ENCODE measurements at regions not wholly inside any gene's neighbourhood (a gene's known extent, or its start where the extent isn't known, plus 50 kb on each side); places are given as distances from the start of the nearest gene placed in this dataset.

DNA sequence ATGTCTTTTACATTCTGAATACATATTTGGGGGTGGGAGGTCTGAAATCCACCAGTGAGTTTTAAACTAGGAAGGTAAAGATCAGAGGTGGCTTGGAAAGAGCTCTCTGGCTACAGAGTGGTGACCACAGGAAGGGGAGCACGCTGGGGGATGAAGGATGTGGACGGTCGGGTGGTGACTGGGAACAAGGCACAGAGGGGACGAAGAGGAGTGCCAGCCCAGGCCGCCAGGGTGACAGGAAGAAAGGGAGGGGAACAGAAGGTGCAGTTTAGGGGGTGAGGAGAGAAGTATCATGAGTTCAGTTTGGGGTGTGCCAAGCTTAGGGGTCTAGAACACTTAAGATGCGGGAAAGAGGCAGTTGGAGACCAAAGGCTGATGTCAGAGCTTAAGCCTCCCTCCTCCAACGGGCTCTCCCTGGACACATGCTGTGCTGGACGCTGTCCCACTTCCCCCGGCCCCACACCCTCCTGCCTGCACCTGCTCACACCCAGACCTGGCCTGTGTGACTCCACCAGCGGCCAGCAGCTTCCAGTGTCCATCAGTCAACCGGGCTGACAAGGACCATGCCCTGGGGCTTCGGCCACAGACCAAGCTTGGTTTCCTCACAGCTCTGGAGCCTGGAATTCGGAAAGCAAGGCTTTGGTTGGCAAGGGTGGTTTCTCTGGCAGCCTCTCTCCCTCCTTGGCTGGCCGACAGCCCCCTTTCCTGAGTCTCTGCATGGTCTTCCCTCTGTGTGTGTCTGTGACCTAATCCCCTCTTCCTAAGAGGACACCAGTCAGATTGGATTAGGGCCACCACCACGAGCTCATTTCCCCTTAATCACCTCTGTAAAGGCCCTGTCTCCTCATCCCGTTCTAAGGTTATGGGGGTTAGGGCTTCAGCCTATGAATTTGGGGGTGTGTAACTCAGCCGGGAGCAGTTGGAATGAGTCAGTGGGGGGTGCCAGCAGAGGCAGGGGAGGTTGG lies 120.4 kb upstream of the IQSEC1 start:
- no peaks in the 10 kb centered on the region for H3K27me3 ChIP-seq (replicated peaks; ENCODE audit: insufficient read depth)

DNA sequence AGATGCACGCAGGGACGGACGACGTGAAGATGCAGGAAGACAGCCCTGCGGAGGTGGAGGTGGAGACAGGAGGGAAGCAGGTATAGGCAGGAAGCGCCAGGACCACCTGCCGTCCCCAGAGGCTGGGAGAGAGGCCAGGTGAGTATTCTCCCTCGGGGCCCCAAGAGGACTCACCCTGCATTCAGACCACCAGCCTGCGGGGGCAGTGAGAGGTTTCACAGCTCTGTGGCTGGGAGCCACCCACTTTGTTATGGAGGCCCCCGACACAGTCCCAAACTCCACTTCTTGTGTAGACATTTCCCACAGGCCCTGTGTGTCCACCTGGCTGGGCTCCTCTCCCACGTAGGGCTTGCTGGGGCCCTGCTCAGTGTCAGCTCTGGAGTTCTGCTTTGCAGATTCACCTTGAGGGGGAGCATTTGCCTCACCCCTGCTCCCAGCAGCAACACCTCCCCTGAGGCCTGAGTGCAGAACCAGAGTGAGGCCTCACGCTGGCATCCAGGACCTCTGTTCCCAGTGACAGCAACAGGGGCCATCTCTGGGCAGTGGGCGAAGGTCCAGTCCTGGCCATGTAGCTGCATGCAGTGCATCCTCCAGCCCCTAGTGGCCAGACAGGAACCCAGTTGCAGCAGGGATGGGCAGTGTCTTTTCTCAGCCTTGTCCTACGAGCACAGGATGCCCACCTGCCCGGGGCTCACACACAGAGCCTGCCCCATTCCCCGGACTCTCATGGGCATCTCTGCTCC lies 119.4 kb upstream of the IQSEC1 start:
- TF ChIP-seq, protein P1, sequence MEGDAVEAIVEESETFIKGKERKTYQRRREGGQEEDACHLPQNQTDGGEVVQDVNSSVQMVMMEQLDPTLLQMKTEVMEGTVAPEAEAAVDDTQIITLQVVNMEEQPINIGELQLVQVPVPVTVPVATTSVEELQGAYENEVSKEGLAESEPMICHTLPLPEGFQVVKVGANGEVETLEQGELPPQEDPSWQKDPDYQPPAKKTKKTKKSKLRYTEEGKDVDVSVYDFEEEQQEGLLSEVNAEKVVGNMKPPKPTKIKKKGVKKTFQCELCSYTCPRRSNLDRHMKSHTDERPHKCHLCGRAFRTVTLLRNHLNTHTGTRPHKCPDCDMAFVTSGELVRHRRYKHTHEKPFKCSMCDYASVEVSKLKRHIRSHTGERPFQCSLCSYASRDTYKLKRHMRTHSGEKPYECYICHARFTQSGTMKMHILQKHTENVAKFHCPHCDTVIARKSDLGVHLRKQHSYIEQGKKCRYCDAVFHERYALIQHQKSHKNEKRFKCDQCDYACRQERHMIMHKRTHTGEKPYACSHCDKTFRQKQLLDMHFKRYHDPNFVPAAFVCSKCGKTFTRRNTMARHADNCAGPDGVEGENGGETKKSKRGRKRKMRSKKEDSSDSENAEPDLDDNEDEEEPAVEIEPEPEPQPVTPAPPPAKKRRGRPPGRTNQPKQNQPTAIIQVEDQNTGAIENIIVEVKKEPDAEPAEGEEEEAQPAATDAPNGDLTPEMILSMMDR (IDR thresholded peaks at IDR 0.05) = no peak
- Histone ChIP-seq H3K9me3 (peaks cover 2% of the 10 kb centered on the region), H3K27ac (no peak overlapping the region), H3K27me3 (replicated peaks; ENCODE audit: insufficient read depth) (no peaks in the 10 kb centered on the region), H3K4me3 (no peak overlapping the region), H3K36me3 (no peaks in the 10 kb centered on the region), H3K4me1 (ENCODE audit: control insufficient read depth in 1 of 2, low read depth in 2 of 2) (no peaks in the 10 kb centered on the region)
- DNase-seq (ENCODE audit: low spot score) = no peak
- no peak for ATAC-seq (ENCODE audit: insufficient number of reproducible peaks, low FRiP score, low read depth)

More for the DNA sequence above, 120.4 kb upstream of the IQSEC1 start:
- H3K36me3 ChIP-seq = no peaks in the 10 kb centered on the region
- DNase-seq (ENCODE audit: low spot score) = no peak
- H3K4me3 ChIP-seq = no peak overlapping the region
- H3K27ac ChIP-seq = no peak overlapping the region
- H3K9me3 ChIP-seq = no peaks in the 10 kb centered on the region
- ATAC-seq (ENCODE audit: insufficient number of reproducible peaks, low FRiP score, low read depth) = no peak
- no peaks in the 10 kb centered on the region for H3K4me1 ChIP-seq (ENCODE audit: control insufficient read depth in 1 of 2, low read depth in 2 of 2)
- TF ChIP-seq, protein P1 (IDR thresholded peaks at IDR 0.05) = no peak

DNA sequence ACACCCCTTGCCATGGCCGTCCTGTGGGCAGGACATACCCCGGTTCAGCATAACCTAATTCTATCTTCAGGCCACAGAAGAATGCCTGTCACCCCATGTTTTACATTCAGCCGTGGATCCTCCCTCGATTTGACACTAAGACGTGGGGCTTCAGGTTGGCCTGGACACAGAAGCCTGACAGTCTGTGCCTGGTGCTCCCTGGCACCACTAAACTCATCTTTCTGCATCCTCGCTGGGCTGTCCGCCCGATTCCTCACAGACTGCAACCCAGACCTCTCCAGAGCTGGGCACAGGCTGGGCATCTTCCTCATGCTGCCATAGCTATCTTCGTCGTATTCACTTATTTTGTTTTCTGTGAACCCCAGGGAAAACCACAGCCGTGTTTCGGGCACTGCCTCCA lies 117.8 kb upstream of the IQSEC1 start:
- Histone ChIP-seq H3K27ac (no peak overlapping the region), H3K36me3 (no peaks in the 10 kb centered on the region), H3K4me3 (no peak overlapping the region), H3K27me3 (replicated peaks; ENCODE audit: insufficient read depth) (no peaks in the 10 kb centered on the region), H3K4me1 (ENCODE audit: control insufficient read depth in 1 of 2, low read depth in 2 of 2) (no peaks in the 10 kb centered on the region), H3K9me3 (peaks cover 2% of the 10 kb centered on the region)
- DNase-seq (ENCODE audit: low spot score) (no peak), ATAC-seq (ENCODE audit: insufficient number of reproducible peaks, low FRiP score, low read depth) (no peak)
- TF ChIP-seq, protein P1 (IDR thresholded peaks at IDR 0.05) = no peak

DNA sequence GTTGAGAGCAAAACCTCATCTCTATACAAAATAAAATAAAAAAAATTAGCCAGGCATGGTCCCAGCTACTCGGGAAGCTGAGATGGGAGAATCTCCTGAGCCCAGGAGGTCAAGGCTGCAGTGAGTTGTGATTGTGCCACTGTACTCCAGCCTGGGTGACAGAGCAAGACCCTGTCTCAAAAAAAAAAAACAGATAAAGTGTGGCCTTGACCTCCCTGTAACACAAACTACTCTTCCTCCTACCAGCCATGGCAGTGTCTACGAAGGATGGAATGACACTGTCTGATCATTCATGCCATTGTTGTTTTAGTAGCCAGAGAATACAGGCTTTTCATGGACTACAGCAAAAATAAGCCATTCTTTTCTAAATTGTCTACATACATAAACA lies 117.1 kb upstream of the IQSEC1 start:
- Histone ChIP-seq H3K36me3 (no peaks in the 10 kb centered on the region), H3K27me3 (replicated peaks; ENCODE audit: insufficient read depth) (no peaks in the 10 kb centered on the region), H3K27ac (no peak overlapping the region), H3K4me3 (no peak overlapping the region), H3K9me3 (peaks cover 2% of the 10 kb centered on the region), H3K4me1 (ENCODE audit: control insufficient read depth in 1 of 2, low read depth in 2 of 2) (no peaks in the 10 kb centered on the region)
- ATAC-seq (ENCODE audit: insufficient number of reproducible peaks, low FRiP score, low read depth) (no peak), DNase-seq (ENCODE audit: low spot score) (no peak)
- TF ChIP-seq, protein P1 (IDR thresholded peaks at IDR 0.05) = no peak
